SK-MEL-5 (cell line): ENCODE measurements at regions not wholly inside any gene's neighbourhood (a gene's known extent, or its start where the extent isn't known, plus 50 kb on each side); places are given as distances from the start of the nearest gene placed in this dataset.
"Not testable (repeated sequence)": the region's sequence is repeated elsewhere in the genome, so short reads cannot be mapped to it uniquely, and the experiment has no call there.

Source experiments
- DNase-seq: peaks from one replicate; pipeline ENCODE4 v3.0.0-alpha.2; 2016; ENCODE audit warnings: low read depth, low spot score
- in situ Hi-C: cut with HindIII; loops from 2 replicates; pipeline ENCODE4 v1.10.0; 2016; ENCODE audit warnings: low sequenced_read_pairs, high pct_unique_total_duplicates, low pct_unique_long_range_greater_than_20kb

DNA sequence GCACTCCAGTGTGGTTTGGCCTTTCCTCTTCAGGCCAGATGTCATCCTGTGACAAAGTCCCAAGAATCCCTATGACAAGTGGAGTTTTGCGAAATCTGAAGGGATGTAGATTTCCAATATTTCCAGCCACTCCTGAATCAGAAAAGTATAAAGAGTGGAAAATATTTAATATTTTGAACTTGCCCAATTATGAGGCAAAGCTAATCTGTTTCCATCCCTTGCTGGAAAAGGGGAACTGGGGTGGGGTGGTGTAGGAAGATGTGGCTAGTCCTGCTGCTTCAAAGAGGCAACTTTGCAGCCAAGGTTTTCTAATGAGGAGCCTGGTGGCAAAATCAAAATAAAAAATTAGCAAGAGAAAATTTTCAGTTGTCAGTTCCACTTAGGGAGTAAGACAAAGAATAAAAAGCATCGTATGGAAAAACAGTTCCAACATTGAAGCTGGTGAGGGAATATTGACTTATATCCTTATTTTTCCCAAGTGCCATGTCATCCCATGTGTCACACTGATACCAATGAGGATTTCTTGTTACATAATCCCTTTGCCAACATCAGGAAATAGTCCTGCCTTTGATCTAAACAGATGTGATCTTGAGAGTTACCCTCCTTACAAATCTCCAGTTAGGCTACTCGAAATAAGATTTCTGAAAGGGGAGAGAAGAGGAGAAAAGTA lies 480.0 kb upstream of the JARID2 start:
- in situ Hi-C loops = no loop called here
- DNase-seq = no peak

GRCh38 chr6:14766391-14766994 lies 479.4 kb upstream of the JARID2 start:
- no peak for DNase-seq
- in situ Hi-C loops = no loop called here

- in situ Hi-C loops = no loop called here
These were observed 478.6 kb upstream of the JARID2 start for GRCh38 chr6:14767226-14767625.

GRCh38 chr6:14770040-14770439 lies 475.8 kb upstream of the JARID2 start:
- DNase-seq = no peak
- in situ Hi-C loops = no loop called here

More at GRCh38 chr6:14767226-14767625, 478.6 kb upstream of the JARID2 start:
- DNase-seq = no peak

GRCh38 chr6:14770572-14770971 lies 475.3 kb upstream of the JARID2 start:
- no peak for DNase-seq
- in situ Hi-C loops = no loop called here

DNA sequence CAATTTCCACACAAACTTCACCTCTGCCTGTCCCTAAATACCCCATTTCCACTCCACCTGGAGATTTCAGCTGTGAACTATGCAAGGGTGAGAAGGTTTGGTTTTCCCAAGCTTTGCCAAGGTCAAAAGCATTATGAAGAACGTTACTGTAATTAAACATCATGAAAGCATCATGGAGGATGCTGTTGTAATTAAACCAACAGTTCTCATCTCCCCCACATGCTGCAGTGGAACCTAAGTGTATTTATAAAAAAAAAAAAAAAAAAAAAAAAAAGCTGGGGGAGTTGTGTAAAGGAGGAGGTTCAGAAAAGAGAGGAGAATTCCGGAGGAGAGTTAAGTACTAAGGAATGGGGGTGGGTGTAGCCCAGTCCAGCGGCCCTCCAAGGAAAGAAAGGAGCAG lies 474.9 kb upstream of the JARID2 start:
- no peak for DNase-seq
- in situ Hi-C loops = no loop called here

DNA sequence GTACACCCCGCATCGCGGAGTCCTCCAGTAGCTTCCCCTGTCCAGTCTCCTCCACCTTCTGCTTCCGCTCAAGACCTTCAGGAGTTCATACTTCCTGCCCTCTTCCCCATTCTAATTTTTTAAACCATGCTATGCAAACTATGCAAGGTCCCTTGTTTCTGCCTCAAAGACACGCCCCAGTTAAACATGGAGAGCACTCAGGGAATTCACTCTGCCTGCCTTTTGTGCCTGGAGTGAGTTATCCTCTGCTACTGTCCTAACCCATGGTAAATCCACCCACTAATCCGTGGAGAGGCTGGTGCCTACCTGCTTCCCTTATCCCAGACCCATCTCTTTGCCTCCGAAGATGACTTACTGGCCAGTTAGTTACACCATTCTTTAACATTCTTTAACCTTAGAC lies 473.7 kb upstream of the JARID2 start:
- in situ Hi-C loops = no loop called here
- no peak for DNase-seq

- no peak for DNase-seq
- in situ Hi-C loops = no loop called here
These were observed 470.3 kb upstream of the JARID2 start for GRCh38 chr6:14775528-14775927.

DNA sequence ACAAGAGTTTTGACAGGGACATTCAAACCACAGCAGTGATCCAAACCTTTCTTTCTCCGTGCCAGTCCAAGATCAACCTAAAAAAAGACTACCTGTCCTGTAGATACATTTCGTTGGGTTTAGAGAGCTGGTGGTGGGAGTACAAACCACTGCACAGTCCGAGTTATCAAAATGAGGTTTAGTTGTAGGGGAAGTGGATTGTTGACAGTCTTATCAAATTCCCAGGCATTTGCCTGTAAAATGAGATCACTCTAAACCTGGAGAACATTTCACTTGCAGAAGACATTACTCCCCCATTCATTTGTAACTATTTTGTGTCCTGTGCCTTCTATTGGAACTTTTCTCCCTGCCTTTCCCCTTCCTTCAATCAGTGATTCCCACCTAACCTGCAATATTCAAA lies 469.6 kb upstream of the JARID2 start:
- DNase-seq = no peak
- in situ Hi-C loops = no loop called here

DNA sequence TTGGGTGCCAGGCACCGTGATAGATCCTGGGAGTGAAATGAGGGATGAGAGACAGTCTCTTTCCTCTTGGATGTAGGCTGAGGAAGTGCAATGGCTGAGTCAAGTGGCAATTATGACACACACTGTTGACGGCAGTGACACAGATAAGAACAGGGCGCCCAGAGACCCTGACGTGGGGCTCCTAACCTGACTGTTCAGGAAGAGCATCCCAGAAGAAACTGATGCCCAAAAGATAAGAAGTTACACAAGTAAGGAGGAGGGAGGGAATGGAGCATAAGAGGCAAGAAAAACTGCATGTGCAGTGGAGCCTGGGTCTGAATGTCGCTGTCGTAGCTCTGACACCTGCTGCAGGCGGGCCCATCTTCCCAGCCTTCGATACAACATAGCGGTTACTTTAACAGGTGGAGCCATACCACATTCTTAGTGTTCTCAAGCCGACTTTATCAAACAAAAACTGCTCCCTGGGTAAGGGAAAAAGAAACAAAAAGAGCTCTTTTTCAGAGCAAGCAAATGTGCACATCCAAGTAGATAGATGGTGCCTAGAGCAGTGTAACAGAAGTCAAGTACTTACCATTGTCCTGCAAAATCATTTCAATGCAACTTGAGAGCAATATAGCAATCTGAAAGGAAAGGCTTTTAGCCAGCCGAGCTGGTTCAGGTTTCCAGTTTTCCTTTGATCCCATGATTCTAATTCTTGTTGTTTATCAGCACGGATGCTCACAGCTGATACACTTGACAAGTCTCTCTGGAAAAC lies 463.9 kb upstream of the JARID2 start:
- in situ Hi-C loops = no loop called here

DNA sequence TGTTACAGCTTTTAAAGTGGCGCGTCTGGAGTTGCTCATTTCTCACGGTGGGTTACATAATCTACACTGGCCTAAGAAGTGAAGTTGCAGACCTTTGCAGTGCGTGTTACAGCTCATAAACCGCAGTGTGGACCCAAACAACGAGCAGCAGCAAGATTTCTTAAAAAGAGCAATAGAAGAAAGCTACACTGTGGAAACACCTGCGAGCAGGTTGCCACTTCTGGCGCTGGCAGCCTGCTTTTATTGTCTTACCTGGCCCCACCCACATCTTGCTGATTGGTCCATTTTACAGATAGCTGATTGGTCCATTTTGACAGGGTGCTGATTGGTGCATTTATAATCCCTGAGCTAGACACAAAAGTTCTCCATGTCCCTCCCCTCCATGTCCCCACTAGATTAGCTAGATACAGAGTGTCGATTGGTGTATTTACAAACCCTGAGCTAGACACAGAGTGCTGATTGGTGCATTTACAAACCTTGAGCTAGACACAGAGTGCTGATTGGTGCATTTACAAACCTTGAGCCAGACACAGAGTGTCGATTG lies 462.9 kb upstream of the JARID2 start:
- in situ Hi-C loops, DNase-seq: not testable (repeated sequence)

More for the DNA sequence above, 463.9 kb upstream of the JARID2 start:
- DNase-seq = no peak

GRCh38 chr6:14783594-14783993 lies 462.3 kb upstream of the JARID2 start:
- in situ Hi-C loops = no loop called here
- no peak for DNase-seq

DNA sequence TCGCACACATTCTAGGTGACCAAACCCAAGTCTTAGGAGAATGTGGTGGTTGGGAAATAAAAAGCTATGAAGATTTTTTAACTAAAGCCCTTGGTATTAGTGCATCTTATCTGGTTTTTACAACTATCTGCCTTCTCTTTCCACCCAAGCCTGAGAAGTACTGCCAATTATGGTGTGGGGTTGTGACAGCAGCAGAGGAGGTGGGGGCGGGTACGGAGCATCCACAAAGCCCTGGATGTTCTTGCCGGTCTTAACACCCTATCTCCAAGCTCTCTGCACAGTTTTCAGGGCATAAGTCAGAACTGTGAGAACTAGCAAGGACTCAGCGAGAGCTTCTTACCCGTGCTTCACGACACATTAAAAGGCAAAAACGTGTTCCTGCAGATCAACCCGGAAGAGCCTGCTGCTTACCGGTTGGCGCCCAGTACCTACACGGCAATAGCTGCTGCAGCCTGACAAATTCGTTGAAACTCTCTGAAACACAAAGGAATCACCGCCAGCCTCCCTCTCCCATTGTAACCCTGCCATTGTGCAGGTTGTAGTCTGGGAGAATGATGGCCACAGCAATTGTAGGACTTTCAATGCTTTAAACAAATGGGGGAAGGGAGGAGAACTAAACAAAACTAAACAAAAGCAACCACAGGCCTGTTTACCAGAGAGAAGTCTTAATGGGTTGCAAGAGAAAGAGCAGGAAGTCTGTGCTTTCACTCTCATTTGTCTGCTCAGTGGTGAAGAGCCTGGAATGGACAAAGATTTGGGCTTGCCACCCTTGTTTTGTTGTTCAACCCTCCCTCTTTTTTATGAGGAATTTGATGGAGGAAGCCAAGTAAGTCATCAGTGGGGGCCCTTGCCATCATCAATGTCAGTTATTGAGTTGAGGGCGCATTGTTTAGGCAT lies 461.0 kb upstream of the JARID2 start:
- in situ Hi-C loops = no loop called here
- no peak for DNase-seq

GRCh38 chr6:14785493-14785790 lies 460.4 kb upstream of the JARID2 start:
- in situ Hi-C loops = no loop called here
- no peak for DNase-seq

DNA sequence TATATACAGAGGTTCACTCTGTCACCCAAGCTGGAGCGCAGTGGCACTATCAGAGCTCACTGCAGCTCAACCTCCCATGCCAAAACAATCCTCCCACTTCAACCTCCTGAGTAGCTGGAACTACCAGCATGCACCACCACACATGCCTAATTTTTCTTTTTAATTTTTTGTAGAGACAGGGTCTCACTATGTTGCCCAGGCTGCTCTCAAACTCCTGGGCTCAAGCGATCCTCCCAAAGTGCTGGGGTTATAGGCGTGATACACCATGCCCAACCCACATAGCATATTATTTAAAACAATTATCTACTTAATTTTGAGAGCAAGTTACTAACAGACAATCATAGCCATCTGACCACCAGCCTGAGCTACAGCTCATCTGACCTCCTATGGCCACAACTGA lies 459.9 kb upstream of the JARID2 start:
- in situ Hi-C loops = no loop called here
- DNase-seq = no peak

DNA sequence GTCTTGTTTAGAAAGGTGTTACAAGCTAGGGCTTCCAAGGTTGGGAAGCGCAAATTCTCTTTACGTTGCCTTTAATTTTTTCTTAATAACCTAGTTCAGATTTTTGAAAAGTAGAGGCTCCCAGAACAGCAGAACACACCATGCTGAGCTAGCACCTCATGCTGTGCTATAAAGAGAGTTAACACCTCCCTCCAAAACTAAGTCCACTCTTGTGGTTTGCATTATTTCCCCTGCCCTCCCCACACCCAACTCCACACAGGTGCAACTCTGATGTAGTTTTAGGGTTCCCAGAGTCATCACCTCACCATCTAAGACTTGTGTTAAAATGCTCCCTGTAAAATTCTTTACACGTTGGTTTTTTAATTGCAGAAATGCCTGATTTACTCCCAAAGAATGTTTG lies 459.4 kb upstream of the JARID2 start:
- in situ Hi-C loops = no loop called here
- DNase-seq = no peak

DNA sequence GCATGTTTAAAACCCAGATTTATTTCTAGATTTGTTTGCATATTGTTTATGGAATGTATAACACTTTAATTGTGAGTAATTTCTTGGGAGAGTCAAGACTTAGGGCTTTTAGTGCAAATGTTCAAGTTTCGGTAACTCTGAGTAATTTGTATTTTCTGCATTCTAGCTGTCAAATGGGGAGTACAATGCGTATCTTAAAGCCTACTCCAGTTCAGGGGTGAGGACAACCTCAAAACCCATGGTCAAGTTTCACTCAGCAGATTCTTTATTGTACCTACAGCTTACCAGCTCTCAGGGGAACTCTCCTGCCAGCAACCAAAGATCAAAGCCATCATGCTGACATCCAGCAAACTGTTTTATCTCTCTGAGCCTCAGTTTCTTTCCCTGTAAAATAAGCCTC lies 458.6 kb upstream of the JARID2 start:
- DNase-seq = no peak
- in situ Hi-C loops = no loop called here

- DNase-seq = peak; percentile 32
- in situ Hi-C loops = no loop called here
These were observed 458.2 kb upstream of the JARID2 start for GRCh38 chr6:14787677-14788076.
